ENCODE measurements at regions not wholly inside any gene's neighbourhood (a gene's known extent, or its start where the extent isn't known, plus 50 kb on each side); places are given as distances from the start of the nearest gene placed in this dataset.

DNA sequence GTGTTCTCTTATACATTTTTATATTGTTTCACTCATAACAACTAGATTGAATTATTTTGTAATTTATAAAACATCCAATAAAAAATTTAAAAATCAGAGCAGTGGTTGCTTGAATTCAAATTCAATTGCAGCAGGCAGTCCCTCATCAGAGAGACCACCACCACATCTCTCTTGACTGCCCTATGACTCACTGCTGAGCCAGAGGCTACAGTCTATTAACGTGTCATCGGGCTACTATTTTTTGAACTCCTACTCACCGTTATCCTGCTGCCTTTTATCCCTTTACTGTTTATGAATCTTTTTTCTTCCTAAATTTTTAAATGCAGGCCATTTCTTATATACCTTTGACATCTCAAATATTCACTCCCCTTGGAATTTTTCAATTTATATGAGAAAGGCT, 144.7 kb downstream of the BARHL2 start:
- TF ChIP-seq POLR2A (IDR thresholded peaks at IDR 0.05; ENCODE audit: low read depth, low read length), result no peak
- no peak for TF ChIP-seq POLR2AphosphoS5 (IDR thresholded peaks at IDR 0.05; ENCODE audit: low read depth, low read length)
- TF ChIP-seq SPI1 (IDR thresholded peaks at IDR 0.05; ENCODE audit: low read depth, low read length), result no peak
- no peak for TF ChIP-seq TAF1 (IDR thresholded peaks at IDR 0.05; ENCODE audit: low read depth, low read length)
- TF ChIP-seq POU2F2 (IDR thresholded peaks at IDR 0.05; ENCODE audit: low read depth, low read length), result no peak
